Loucy (cell line): ENCODE measurements at regions not wholly inside any gene's neighbourhood (a gene's known extent, or its start where the extent isn't known, plus 50 kb on each side); places are given as distances from the start of the nearest gene placed in this dataset.

Experiments
- H2AFZ ChIP-seq: fragments of 200-600 bp; sonication (generic); 2 replicates; pipeline ENCODE4 v1.6.0; 2016; ENCODE audit warnings: antibody characterized with exemption, mild to moderate bottlenecking, low read length, moderate library complexity
- H3F3A ChIP-seq: fragments of 200-600 bp; 2 replicates; pipeline ENCODE4 v1.6.0; 2016; ENCODE audit warnings: antibody characterized with exemption, low read depth, mild to moderate bottlenecking
- H3K27me3 ChIP-seq: fragments of 200-600 bp; sonication (generic); 2 replicates; pipeline ENCODE4 v1.6.1; 2014; ENCODE audit warnings: low read length, mild to moderate bottlenecking; ENCODE audit not compliant: insufficient read depth, poor library complexity, severe bottlenecking
- H3K36me3 ChIP-seq: fragments of 200-600 bp; sonication (generic); 2 replicates; pipeline ENCODE4 v1.6.1; 2016; ENCODE audit warnings: low read length; ENCODE audit not compliant: insufficient read depth
- H3K4me1 ChIP-seq: fragments of 200-600 bp; sonication (generic); 2 replicates; pipeline ENCODE4 v1.5.1; 2014; ENCODE audit warnings: low read length, mild to moderate bottlenecking; ENCODE audit not compliant: insufficient read depth, poor library complexity, severe bottlenecking
- H3K4me2 ChIP-seq: fragments of 200-600 bp; sonication (generic); 2 replicates; pipeline ENCODE4 v1.6.0; 2014; ENCODE audit warnings: antibody characterized with exemption, low read length, low read depth, mild to moderate bottlenecking; ENCODE audit not compliant: poor library complexity, severe bottlenecking
- H3K4me3 ChIP-seq: fragments of 200-600 bp; sonication (generic); 2 replicates; pipeline ENCODE4 v1.5.1; 2014; ENCODE audit warnings: low read length, mild to moderate bottlenecking, mixed read lengths; ENCODE audit not compliant: poor library complexity, severe bottlenecking
- H3K79me2 ChIP-seq: fragments of 200-600 bp; sonication (generic); 2 replicates; pipeline ENCODE4 v1.6.1; 2014; ENCODE audit warnings: low read length; ENCODE audit not compliant: insufficient read depth
- H3K9ac ChIP-seq: fragments of 200-600 bp; sonication (generic); 2 replicates; pipeline ENCODE4 v1.6.0; 2014; ENCODE audit warnings: mild to moderate bottlenecking, low read depth, low read length, moderate library complexity; ENCODE audit not compliant: poor library complexity, severe bottlenecking
- H3K9me2 ChIP-seq: fragments of 200-600 bp; sonication (generic); replicated peaks from 2 replicates; pipeline ENCODE4 v1.6.1; 2016; ENCODE audit warnings: low read depth, low read length, mixed read lengths
- H3K9me3 ChIP-seq: fragments of 200-600 bp; sonication (generic); 2 replicates; pipeline ENCODE4 v1.6.1; 2014; ENCODE audit warnings: mild to moderate bottlenecking, antibody characterized with exemption, low read length, low read depth; ENCODE audit not compliant: insufficient read depth
- H4K20me1 ChIP-seq: fragments of 200-600 bp; sonication (generic); 2 replicates; pipeline ENCODE4 v1.6.0; 2014; ENCODE audit warnings: antibody characterized with exemption, low read length, mild to moderate bottlenecking; ENCODE audit not compliant: insufficient read depth, poor library complexity, severe bottlenecking
- CTCF ChIP-seq: fragments of 200-600 bp; sonication (generic); conservative IDR thresholded peaks from 2 replicates; pipeline ENCODE4 v1.5.1; 2014; ENCODE audit warnings: mild to moderate bottlenecking, antibody characterized with exemption, low read length
- EZH2phosphoT487 ChIP-seq: fragments of 200-600 bp; IDR thresholded peaks from 2 replicates; pipeline ENCODE4 v1.6.1; 2018; ENCODE audit warnings: antibody characterized with exemption, mild to moderate bottlenecking, moderate library complexity, borderline replicate concordance

GRCh38 chr11:122045181-122045586, 70.8 kb downstream of the BLID start:
- Histone ChIP-seq H3K79me2 (no peaks in the 10 kb centered on the region), H3F3A (no peaks in the 10 kb centered on the region), H3K4me1 (no peaks in the 10 kb centered on the region), H3K9ac (no peak overlapping the region), H2AFZ (no peak overlapping the region), H3K4me3 (no peak overlapping the region), H3K27me3 (no peaks in the 10 kb centered on the region), H4K20me1 (no peaks in the 10 kb centered on the region), H3K36me3 (no peaks in the 10 kb centered on the region), H3K4me2 (no peak overlapping the region), H3K9me2 (no peaks in the 10 kb centered on the region), H3K9me3 (no peaks in the 10 kb centered on the region)
- no peak for TF ChIP-seq CTCF

GRCh38 chr11:122044086-122044485, 71.9 kb downstream of the BLID start:
- H3K9me2 ChIP-seq: no peaks in the 10 kb centered on the region
- no peak overlapping the region for H3K4me2 ChIP-seq
- H2AFZ ChIP-seq: no peak overlapping the region
- H4K20me1 ChIP-seq: no peaks in the 10 kb centered on the region
- H3K4me3 ChIP-seq: no peak overlapping the region
- H3K4me1 ChIP-seq: no peaks in the 10 kb centered on the region
- H3K9me3 ChIP-seq: no peaks in the 10 kb centered on the region
- no peak for TF ChIP-seq EZH2phosphoT487
- TF ChIP-seq CTCF: no peak
- H3K27me3 ChIP-seq: no peaks in the 10 kb centered on the region
- H3K36me3 ChIP-seq: no peaks in the 10 kb centered on the region
- H3F3A ChIP-seq: no peaks in the 10 kb centered on the region
- no peak overlapping the region for H3K9ac ChIP-seq
- no peaks in the 10 kb centered on the region for H3K79me2 ChIP-seq

GRCh38 chr11:122042981-122043380, 73.0 kb downstream of the BLID start:
- no peaks in the 10 kb centered on the region for H3K9me3 ChIP-seq
- no peak for TF ChIP-seq EZH2phosphoT487
- no peak for TF ChIP-seq CTCF

More at GRCh38 chr11:122042981-122043380, 73.0 kb downstream of the BLID start:
- no peak overlapping the region for H3K9ac ChIP-seq
- H3K27me3 ChIP-seq: no peaks in the 10 kb centered on the region
- no peak overlapping the region for H3K4me2 ChIP-seq
- H3K79me2 ChIP-seq: no peaks in the 10 kb centered on the region
- no peak overlapping the region for H3K4me3 ChIP-seq
- H2AFZ ChIP-seq: no peak overlapping the region
- no peaks in the 10 kb centered on the region for H4K20me1 ChIP-seq
- H3F3A ChIP-seq: no peaks in the 10 kb centered on the region
- H3K4me1 ChIP-seq: no peaks in the 10 kb centered on the region
- H3K9me2 ChIP-seq: no peaks in the 10 kb centered on the region
- H3K36me3 ChIP-seq: no peaks in the 10 kb centered on the region
